LNCAP (cell line): ENCODE measurements at regions not wholly inside any gene's neighbourhood (a gene's known extent, or its start where the extent isn't known, plus 50 kb on each side); places are given as distances from the start of the nearest gene placed in this dataset.

Experiments used
- CTCF ChIP-seq: fragments of 450-650 bp; IDR thresholded peaks from 2 replicates; pipeline ENCODE4 v1.5.1; 2017; ENCODE audit warnings: mild to moderate bottlenecking

- TF ChIP-seq CTCF = no peak
Measured at GRCh38 chr5:105934171-105934570, 1736.6 kb downstream of the EFNA5 start.

- no peak for TF ChIP-seq CTCF
Measured at GRCh38 chr5:105931881-105932421, 1738.8 kb downstream of the EFNA5 start.

GRCh38 chr5:105929858-105930257 is 1740.9 kb downstream of the EFNA5 start:
- no peak for TF ChIP-seq CTCF

GRCh38 chr5:105924366-105924765 is 1746.4 kb downstream of the EFNA5 start:
- TF ChIP-seq CTCF = no peak

GRCh38 chr5:105922574-105922973 is 1748.2 kb downstream of the EFNA5 start:
- no peak for TF ChIP-seq CTCF

- TF ChIP-seq CTCF = no peak
Measured at GRCh38 chr5:105922080-105922479, 1748.7 kb downstream of the EFNA5 start.

GRCh38 chr5:105917189-105917588 is 1753.5 kb downstream of the EFNA5 start:
- TF ChIP-seq CTCF = no peak

- no peak for TF ChIP-seq CTCF
Measured at GRCh38 chr5:105907016-105907415, 1763.7 kb downstream of the EFNA5 start.
